ENCODE measurements at regions not wholly inside any gene's neighbourhood (a gene's known extent, or its start where the extent isn't known, plus 50 kb on each side); places are given as distances from the start of the nearest gene placed in this dataset.

DNA sequence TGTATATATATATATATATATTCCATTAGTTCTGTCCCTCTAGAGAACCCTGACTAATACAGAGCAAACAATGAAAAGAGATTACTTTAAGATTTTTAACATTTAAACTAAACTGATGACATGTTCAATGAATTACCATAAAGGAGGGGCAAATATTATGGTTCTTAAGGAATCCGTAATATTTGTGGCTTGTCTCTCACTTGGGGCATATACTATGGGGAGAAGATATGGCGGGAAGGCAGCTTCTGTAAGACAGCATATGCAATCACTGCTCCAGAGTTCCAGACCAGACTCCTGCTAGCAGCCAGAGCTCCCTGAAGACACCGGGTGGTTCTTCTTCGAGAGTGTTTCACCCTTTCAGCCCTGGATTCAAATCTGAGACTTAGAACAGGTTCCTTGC is 321.1 kb upstream of the NT5E start:
- TF ChIP-seq POLR2A (IDR thresholded peaks at IDR 0.05): no peak
- TF ChIP-seq, protein P1, sequence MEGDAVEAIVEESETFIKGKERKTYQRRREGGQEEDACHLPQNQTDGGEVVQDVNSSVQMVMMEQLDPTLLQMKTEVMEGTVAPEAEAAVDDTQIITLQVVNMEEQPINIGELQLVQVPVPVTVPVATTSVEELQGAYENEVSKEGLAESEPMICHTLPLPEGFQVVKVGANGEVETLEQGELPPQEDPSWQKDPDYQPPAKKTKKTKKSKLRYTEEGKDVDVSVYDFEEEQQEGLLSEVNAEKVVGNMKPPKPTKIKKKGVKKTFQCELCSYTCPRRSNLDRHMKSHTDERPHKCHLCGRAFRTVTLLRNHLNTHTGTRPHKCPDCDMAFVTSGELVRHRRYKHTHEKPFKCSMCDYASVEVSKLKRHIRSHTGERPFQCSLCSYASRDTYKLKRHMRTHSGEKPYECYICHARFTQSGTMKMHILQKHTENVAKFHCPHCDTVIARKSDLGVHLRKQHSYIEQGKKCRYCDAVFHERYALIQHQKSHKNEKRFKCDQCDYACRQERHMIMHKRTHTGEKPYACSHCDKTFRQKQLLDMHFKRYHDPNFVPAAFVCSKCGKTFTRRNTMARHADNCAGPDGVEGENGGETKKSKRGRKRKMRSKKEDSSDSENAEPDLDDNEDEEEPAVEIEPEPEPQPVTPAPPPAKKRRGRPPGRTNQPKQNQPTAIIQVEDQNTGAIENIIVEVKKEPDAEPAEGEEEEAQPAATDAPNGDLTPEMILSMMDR (IDR thresholded peaks at IDR 0.05): no peak
